GM19455 (cell line): ENCODE measurements at regions not wholly inside any gene's neighbourhood (a gene's known extent, or its start where the extent isn't known, plus 50 kb on each side); places are given as distances from the start of the nearest gene placed in this dataset.
"Not testable (repeated sequence)": the region's sequence is repeated elsewhere in the genome, so short reads cannot be mapped to it uniquely, and the experiment has no call there.

ENCODE experiments used
- ATAC-seq: cut with Tn5 transposase; IDR thresholded peaks from one replicate; pipeline ENCODE4 v1.9.1; 2021; ENCODE audit not compliant: unreplicated experiment

- no peak for ATAC-seq
Measured at GRCh38 chr13:94824601-94825000, 112.3 kb upstream of the SOX21 start.

- ATAC-seq, result no peak
Measured at GRCh38 chr13:94822356-94822755, 110.0 kb upstream of the SOX21 start.

- ATAC-seq, result no peak
Measured at GRCh38 chr13:94816256-94816655, 103.9 kb upstream of the SOX21 start.

GRCh38 chr13:94813920-94814475 is 101.7 kb upstream of the SOX21 start:
- peak; percentile 62 for ATAC-seq

- no peak for ATAC-seq
Measured at GRCh38 chr13:94811753-94812152, 99.4 kb upstream of the SOX21 start.

- ATAC-seq, result no peak
Measured at GRCh38 chr13:94800423-94800822, 88.1 kb upstream of the SOX21 start.

- ATAC-seq, result no peak
Measured at GRCh38 chr13:94799299-94799698, 87.0 kb upstream of the SOX21 start.

- ATAC-seq, result no peak
Measured at GRCh38 chr13:94798738-94799137, 86.4 kb upstream of the SOX21 start.

- ATAC-seq, result no peak
Measured at GRCh38 chr13:94795292-94795691, 82.9 kb upstream of the SOX21 start.

- ATAC-seq, result not testable (repeated sequence)
Measured at GRCh38 chr13:94786246-94786645, 73.9 kb upstream of the SOX21 start.

- ATAC-seq, result no peak
Measured at GRCh38 chr13:94784066-94784465, 71.7 kb upstream of the SOX21 start.

GRCh38 chr13:94783489-94783888 is 71.1 kb upstream of the SOX21 start:
- ATAC-seq, result no peak

GRCh38 chr13:94780421-94780820 is 68.1 kb upstream of the SOX21 start:
- no peak for ATAC-seq

- no peak for ATAC-seq
Measured at GRCh38 chr13:94778986-94779385, 66.6 kb upstream of the SOX21 start.

GRCh38 chr13:94778585-94778984 is 66.2 kb upstream of the SOX21 start:
- ATAC-seq, result no peak

GRCh38 chr13:94776956-94777355 is 64.6 kb upstream of the SOX21 start:
- ATAC-seq, result no peak

GRCh38 chr13:94776300-94776699 is 64.0 kb upstream of the SOX21 start:
- no peak for ATAC-seq

GRCh38 chr13:94765814-94766213 is 53.5 kb upstream of the SOX21 start:
- no peak for ATAC-seq

GRCh38 chr13:94764576-94765321 is 52.4 kb upstream of the SOX21 start:
- ATAC-seq, result no peak
